ENCODE measurements at regions not wholly inside any gene's neighbourhood (a gene's known extent, or its start where the extent isn't known, plus 50 kb on each side); places are given as distances from the start of the nearest gene placed in this dataset.

- TF ChIP-seq CTCF (IDR thresholded peaks at IDR 0.05) = no peak
- TF ChIP-seq EP300 (IDR thresholded peaks at IDR 0.05) = no peak
Observed at GRCh38 chr13:38606699-38607535, 80.0 kb upstream of the FREM2 start.

Measured in gastroesophageal sphincter (tissue), 3 donors.